SK-N-SH (cell line): ENCODE measurements at regions not wholly inside any gene's neighbourhood (a gene's known extent, or its start where the extent isn't known, plus 50 kb on each side); places are given as distances from the start of the nearest gene placed in this dataset.

Experiments
- CTCF ChIA-PET: fragments of 300-600, 350-600 bp; formaldehyde crosslinking; extraction: SDS; loops from one replicate; lab custom pipeline; 2021; lab: Yijun Ruan, JAX
- POLR2A ChIA-PET: fragments of 350-600 bp; sonication (Branson Sonifier 250); formaldehyde crosslinking; extraction: SDS; loops from one replicate; lab custom pipeline; 2020; ENCODE audit warnings: antibody characterized with exemption, inconsistent platforms; lab: Yijun Ruan, JAX
- DNase-seq: peaks from one replicate; pipeline ENCODE4 v3.0.0; 2012
- H2AFZ ChIP-seq: fragments of 200-600 bp; sonication (generic); 2 replicates; pipeline ENCODE4 v1.8.1; 2016; ENCODE audit warnings: antibody characterized with exemption, mild to moderate bottlenecking, low read depth
- H3F3A ChIP-seq: fragments of 200-600 bp; sonication (generic); replicated peaks from 2 replicates; pipeline ENCODE3; 2016; ENCODE audit warnings: antibody characterized with exemption, mild to moderate bottlenecking; ENCODE audit not compliant: insufficient read depth
- H3K27ac ChIP-seq, 2 experiments: fragments of 200-500 bp in 1 of 2; fragments of 200-600 bp in 1 of 2; sonication (Bioruptor generic) in 1 of 2; sonication (generic), shearing (Covaris generic) in 1 of 2; 2 replicates each; pipeline versions ENCODE4 v1.5.1 to v1.6.1; 2014 to 2016; ENCODE audit warnings: low read depth in 2 of 2, inconsistent platforms in 1 of 2, low read length in 1 of 2, mild to moderate bottlenecking in 1 of 2, mixed read lengths in 1 of 2
- H3K27me3 ChIP-seq: fragments of 200-600 bp; sonication (generic), shearing (Covaris generic); 2 replicates; pipeline ENCODE4 v1.6.1; 2016; ENCODE audit warnings: mixed run types; ENCODE audit not compliant: insufficient read depth
- H3K36me3 ChIP-seq, 2 experiments: fragments of 200-500 bp in 1 of 2; fragments of 200-600 bp in 1 of 2; sonication (Bioruptor generic) in 1 of 2; sonication (generic) in 1 of 2; replicated peaks in 1 of 2; 2 replicates each; pipeline versions ENCODE3 to v1.5.1; 2014 to 2016; ENCODE audit warnings: low read length in 1 of 2, mild to moderate bottlenecking in 1 of 2; ENCODE audit not compliant: insufficient read depth in 2 of 2, control insufficient read depth in 1 of 2
- H3K4me1 ChIP-seq, 2 experiments: fragments of 200-500 bp in 1 of 2; fragments of 200-600 bp in 1 of 2; sonication (Bioruptor generic) in 1 of 2; sonication (generic), shearing (Covaris generic) in 1 of 2; 2 replicates each; pipeline versions ENCODE4 v1.5.1 to v1.6.1; 2014 to 2016; ENCODE audit warnings: low read depth in 1 of 2, low read length in 1 of 2, mixed run types in 1 of 2; ENCODE audit not compliant: insufficient read depth in 2 of 2, control insufficient read depth in 1 of 2
- H3K4me2 ChIP-seq: fragments of 200-600 bp; sonication (generic), shearing (Covaris generic); 2 replicates; pipeline ENCODE4 v1.6.1; 2017; ENCODE audit warnings: mixed run types
- H3K4me3 ChIP-seq, 2 experiments: fragments of 200-500 bp in 1 of 2; fragments of 200-600 bp in 1 of 2; sonication (Bioruptor generic) in 1 of 2; sonication (generic), shearing (Covaris generic) in 1 of 2; 2 replicates each; pipeline versions ENCODE4 v1.5.1 to v1.8.1; 2014 to 2016; ENCODE audit warnings: low read depth in 2 of 2, inconsistent platforms in 1 of 2, low read length in 1 of 2, mild to moderate bottlenecking in 1 of 2, mixed read lengths in 1 of 2, moderate library complexity in 1 of 2
- H3K79me2 ChIP-seq: fragments of 200-600 bp; sonication (generic); 2 replicates; pipeline ENCODE4 v1.8.1; 2017; ENCODE audit warnings: mild to moderate bottlenecking; ENCODE audit not compliant: insufficient read depth
- H3K9ac ChIP-seq: fragments of 200-600 bp; sonication (generic); 2 replicates; pipeline ENCODE4 v1.6.1; 2017; ENCODE audit warnings: mixed run types
- H3K9me2 ChIP-seq: fragments of 200-600 bp; sonication (generic); 2 replicates; pipeline ENCODE4 v1.6.1; 2017; ENCODE audit warnings: mixed run types
- H3K9me3 ChIP-seq: fragments of 200-600 bp; sonication (generic); 2 replicates; pipeline ENCODE4 v1.6.1; 2017; ENCODE audit warnings: mixed run types, mild to moderate bottlenecking, moderate library complexity
- H4K20me1 ChIP-seq: fragments of 200-600 bp; sonication (generic); 2 replicates; pipeline ENCODE4 v1.6.1; 2017; ENCODE audit warnings: mild to moderate bottlenecking, mixed run types; ENCODE audit not compliant: insufficient read depth
- ELF1 ChIP-seq: IDR thresholded peaks from 2 replicates; pipeline ENCODE4 v1.4.0; 2012
- EP300 ChIP-seq, 2 experiments: IDR thresholded peaks; 2 replicates each; pipeline versions ENCODE4 v1.4.0 to v1.6.1; 2012; ENCODE audit warnings: borderline replicate concordance in 1 of 2, low read depth in 1 of 2, low read length in 1 of 2
- EZH2phosphoT487 ChIP-seq: fragments of 200-600 bp; sonication (generic); IDR thresholded peaks from 2 replicates; pipeline ENCODE4 v1.6.1; 2017; ENCODE audit warnings: low read depth, mixed run types, mild to moderate bottlenecking, antibody characterized with exemption, moderate library complexity, borderline replicate concordance
- FOXJ3 ChIP-seq: sonication (generic); formaldehyde crosslinking; IDR thresholded peaks from 2 replicates; pipeline ENCODE4 v1.5.1; 2020; ENCODE audit warnings: mild to moderate bottlenecking, missing genetic modification reagents
- GABPA ChIP-seq: IDR thresholded peaks from 2 replicates; pipeline ENCODE4 v1.4.0; 2012; ENCODE audit warnings: low read depth, mild to moderate bottlenecking
- GATA2 ChIP-seq: sonication (generic); formaldehyde crosslinking; IDR thresholded peaks from 2 replicates; pipeline ENCODE4 v1.5.0; 2020; ENCODE audit warnings: mild to moderate bottlenecking, missing genetic modification reagents
- JUND ChIP-seq: IDR thresholded peaks from 2 replicates; pipeline ENCODE4 v1.4.0; 2012
- MAX ChIP-seq: IDR thresholded peaks from 2 replicates; pipeline ENCODE4 v1.4.0; 2012; ENCODE audit warnings: low read depth
- MEF2A ChIP-seq: IDR thresholded peaks from 2 replicates; pipeline ENCODE4 v1.4.0; 2012; ENCODE audit warnings: low read depth, borderline replicate concordance
- MXI1 ChIP-seq: IDR thresholded peaks from 2 replicates; pipeline ENCODE4 v1.6.1; 2012; ENCODE audit warnings: mild to moderate bottlenecking, low read depth, low read length, improper control_type of control experiment
- NFIC ChIP-seq: IDR thresholded peaks from 2 replicates; pipeline ENCODE4 v1.4.0; 2012; ENCODE audit warnings: borderline replicate concordance
- NRF1 ChIP-seq: IDR thresholded peaks from 2 replicates; pipeline ENCODE4 v1.6.1; 2012; ENCODE audit warnings: low read depth, mild to moderate bottlenecking, low read length
- TCF12 ChIP-seq: IDR thresholded peaks from 2 replicates; pipeline ENCODE4 v1.4.0; 2012
- TEAD4 ChIP-seq: IDR thresholded peaks from 2 replicates; pipeline ENCODE4 v1.4.0; 2012; ENCODE audit warnings: mild to moderate bottlenecking, borderline replicate concordance; ENCODE audit not compliant: insufficient read depth
- USF1 ChIP-seq: IDR thresholded peaks from 2 replicates; pipeline ENCODE4 v1.4.0; 2012; ENCODE audit warnings: low read depth, borderline replicate concordance
- USF2 ChIP-seq: fragments of 150-350 bp; IDR thresholded peaks from 2 replicates; pipeline ENCODE4 v1.6.1; 2017; ENCODE audit warnings: antibody characterized with exemption, low read length, low read depth, borderline replicate concordance
- YY1 ChIP-seq: IDR thresholded peaks from 2 replicates; pipeline ENCODE4 v1.4.0; 2012; ENCODE audit warnings: low read depth, mild to moderate bottlenecking
- ZBTB33 ChIP-seq: IDR thresholded peaks from 2 replicates; pipeline ENCODE4 v1.4.0; 2012; ENCODE audit warnings: low read depth, borderline replicate concordance
- WGBS: methylation state at CpG from one replicate; pipeline ENCODE4 v1.1.6; 2017; ENCODE audit warnings: low lambda C conversion rate; 5-methylcytosine and 5-hydroxymethylcytosine counted together

- Histone ChIP-seq H3K9me2 (no peaks in the 10 kb centered on the region), H3K27ac (no peak overlapping the region), H3K36me3 (peaks cover 0 to 10% of the 10 kb centered on the region in 2 experiments), H3K4me1 (no peaks in the 10 kb centered on the region), H2AFZ (no peak overlapping the region), H3F3A (no peaks in the 10 kb centered on the region), H3K79me2 (no peaks in the 10 kb centered on the region), H3K9me3 (no peaks in the 10 kb centered on the region), H4K20me1 (no peaks in the 10 kb centered on the region), H3K9ac (no peak overlapping the region), H3K4me2 (no peak overlapping the region), H3K4me3 (no peak overlapping the region), H3K27me3 (no peaks in the 10 kb centered on the region)
- no peak for DNase-seq
- TF ChIP-seq YY1 (no peak), USF1 (no peak), USF2 (no peak), MAX (no peak), TEAD4 (no peak), MEF2A (no peak), NRF1 (no peak), EZH2phosphoT487 (no peak), GATA2 (CRISPR knock-in tag) (no peak), TCF12 (no peak), MXI1 (no peak)
- WGBS, result 43% methylated on average over 4 of the region's 4 CpGs
- CTCF ChIA-PET, result no interaction called here
- POLR2A ChIA-PET, result no interaction called here
These were observed 568.5 kb downstream of the UTRN start for GRCh38 chr6:144853603-144854002.

- Histone ChIP-seq H3K4me1 (no peaks in the 10 kb centered on the region), H3K36me3 (peaks cover 0 to 10% of the 10 kb centered on the region in 2 experiments), H3K9ac (no peak overlapping the region), H3K4me2 (no peak overlapping the region), H3K79me2 (no peaks in the 10 kb centered on the region), H4K20me1 (no peaks in the 10 kb centered on the region), H3K27ac (no peak overlapping the region), H3K9me3 (no peaks in the 10 kb centered on the region), H2AFZ (no peak overlapping the region), H3F3A (no peaks in the 10 kb centered on the region), H3K9me2 (no peaks in the 10 kb centered on the region), H3K4me3 (no peak overlapping the region), H3K27me3 (no peaks in the 10 kb centered on the region)
- ChIA-PET CTCF (interaction anchor here (0.9 to 1.2 kb wide), 2 partner anchors 14 to 22 kb away, joined by 3 read pairs; no protein-coding TSS in a partner anchor), POLR2A (no interaction called here)
- DNase-seq, result no peak
- TF ChIP-seq ZBTB33 (no peak), EP300 (IDR thresholded peaks at IDR 0.05; ENCODE audit: borderline replicate concordance in 1 of 2, low read depth in 1 of 2, low read length in 1 of 2) (no peak), MXI1 (no peak), NRF1 (no peak), ELF1 (no peak), GABPA (no peak), FOXJ3 (CRISPR knock-in tag) (no peak), NFIC (no peak), JUND (no peak)
- 40% methylated on average over 1 of the region's 1 CpG for WGBS
These were observed 569.5 kb downstream of the UTRN start for GRCh38 chr6:144854654-144855053.
